B cell (primary cell): ENCODE measurements at regions not wholly inside any gene's neighbourhood (a gene's known extent, or its start where the extent isn't known, plus 50 kb on each side); places are given as distances from the start of the nearest gene placed in this dataset.

ENCODE experiments used
- ATAC-seq: fragments of 200-7000 bp; cut with Tn5 transposase; one replicate; pipeline ENCODE4 v1.10.0; 2021; ENCODE audit warnings: low read depth, mild to moderate bottlenecking, moderate number of reproducible peaks, moderate library complexity
- CTCF ChIA-PET: fragments of 350-600 bp; sonication (Branson Sonifier 250); formaldehyde crosslinking; loops from one replicate; lab custom pipeline; 2021; ENCODE audit warnings: antibody characterized with exemption, inconsistent platforms; lab: Charles Lee
- POLR2A ChIA-PET: fragments of 350-600 bp; sonication (Branson Sonifier 250); formaldehyde crosslinking; loops from one replicate; lab custom pipeline; 2021; ENCODE audit warnings: antibody characterized with exemption; lab: Charles Lee
- DNase-seq: peaks from one replicate; pipeline ENCODE4 v3.0.0; 2013
- H2AFZ ChIP-seq: 2 replicates; pipeline ENCODE4 v1.6.1; 2012; ENCODE audit warnings: mild to moderate bottlenecking, low read depth, low read length; ENCODE audit not compliant: insufficient read depth, poor library complexity, severe bottlenecking
- H3K27ac ChIP-seq, 2 donors: 1 replicate in 1 of 2; 2 replicates in 1 of 2; pipeline ENCODE4 v1.5.1; 2012 to 2013; ENCODE audit warnings: low read length in 2 of 2, mild to moderate bottlenecking in 2 of 2, moderate library complexity in 1 of 2
- H3K27me3 ChIP-seq, 4 experiments: fragments of 200-600 bp in 1 of 4; sonication (generic) in 1 of 4; replicated peaks in 1 of 4; 1 replicate in 2 of 4; 2 replicates in 2 of 4; pipeline versions ENCODE4 v1.6.1 to v1.7.0; 2013 to 2016; ENCODE audit warnings: low read length in 3 of 4, mild to moderate bottlenecking in 2 of 4, mixed read lengths in 1 of 4, moderate library complexity in 1 of 4; ENCODE audit not compliant: insufficient read depth in 4 of 4, control insufficient read depth in 3 of 4; ENCODE audit errors: control extremely low read depth in 1 of 4
- H3K36me3 ChIP-seq, 2 experiments: replicated peaks in 1 of 2; 1 replicate in 1 of 2; 2 replicates in 1 of 2; pipeline versions ENCODE4 v1.6.1 to v1.7.1; 2013; ENCODE audit warnings: low read length in 1 of 2; ENCODE audit not compliant: insufficient read depth in 2 of 2, control insufficient read depth in 1 of 2; ENCODE audit errors: control extremely low read depth in 1 of 2, extremely low read depth in 1 of 2
- H3K4me1 ChIP-seq, 2 donors: fragments of 200-600 bp in 1 of 2; sonication (generic) in 1 of 2; 1 replicate in 1 of 2; 2 replicates in 1 of 2; pipeline versions ENCODE4 v1.5.1 to v1.6.1; 2013 to 2017; ENCODE audit warnings: low read length in 2 of 2; ENCODE audit not compliant: control insufficient read depth in 2 of 2, insufficient read depth in 2 of 2
- H3K4me2 ChIP-seq: replicated peaks from 2 replicates; pipeline ENCODE3; 2012; ENCODE audit warnings: mild to moderate bottlenecking, low read depth, low read length; ENCODE audit not compliant: poor library complexity, severe bottlenecking
- H3K4me3 ChIP-seq, 5 experiments: fragments of 200-600 bp in 1 of 5; sonication (generic) in 1 of 5; 1 replicate in 3 of 5; 2 replicates in 2 of 5; pipeline versions ENCODE4 v1.5.1 to v1.7.0; 2011 to 2016; ENCODE audit warnings: low read length in 4 of 5, mild to moderate bottlenecking in 4 of 5, low read depth in 2 of 5, control low read depth in 1 of 5, moderate library complexity in 1 of 5; ENCODE audit not compliant: insufficient read depth in 1 of 5; ENCODE audit errors: control extremely low read depth in 1 of 5, extremely low read depth in 1 of 5
- H3K79me2 ChIP-seq: fragments of 200-600 bp; sonication (generic); one replicate; pipeline ENCODE4 v1.6.0; 2016; ENCODE audit warnings: low read length; ENCODE audit not compliant: control insufficient read depth, insufficient read depth
- H3K9ac ChIP-seq: fragments of 200-600 bp; sonication (generic); 2 replicates; pipeline ENCODE4 v1.6.1; 2017; ENCODE audit warnings: mild to moderate bottlenecking, low read length, moderate library complexity
- H3K9me3 ChIP-seq, 3 donors: one replicate each; pipeline versions ENCODE4 v1.6.1 to v1.7.1; 2013; ENCODE audit warnings: low read length in 2 of 3; ENCODE audit not compliant: control insufficient read depth in 2 of 3, insufficient read depth in 1 of 3; ENCODE audit errors: control extremely low read depth in 1 of 3
- H4K20me1 ChIP-seq: 2 replicates; pipeline ENCODE4 v1.6.0; 2012; ENCODE audit warnings: mild to moderate bottlenecking, low read length; ENCODE audit not compliant: insufficient read depth, control insufficient read depth, poor library complexity, severe bottlenecking
- H3K27ac Mint-ChIP-seq: one replicate; pipeline ENCODE4 v1.8.0; 2021; ENCODE audit warnings: mixed read lengths
- H3K27me3 Mint-ChIP-seq: one replicate; pipeline ENCODE4 v1.8.0; 2021; ENCODE audit warnings: mixed read lengths
- H3K4me1 Mint-ChIP-seq: one replicate; pipeline ENCODE4 v1.8.0; 2021; ENCODE audit warnings: mixed read lengths
- H3K4me3 Mint-ChIP-seq: one replicate; pipeline ENCODE4 v1.8.0; 2021; ENCODE audit warnings: mixed read lengths
- H3K9me3 Mint-ChIP-seq: one replicate; pipeline ENCODE4 v1.8.0; 2022; ENCODE audit warnings: mixed read lengths; ENCODE audit not compliant: insufficient read depth
- EZH2 ChIP-seq: IDR thresholded peaks from 2 replicates; pipeline ENCODE4 v1.6.1; 2012; ENCODE audit warnings: borderline replicate concordance, low read depth, mild to moderate bottlenecking, moderate library complexity, low read length; ENCODE audit not compliant: insufficient read depth, poor library complexity, severe bottlenecking
- WGBS: methylation state at CpG from one replicate; pipeline ENCODE4 v1.1.5; 2013; ENCODE audit warnings: missing lambda C conversion rate; ENCODE audit not compliant: insufficient coverage; 5-methylcytosine and 5-hydroxymethylcytosine counted together
- intact Hi-C: fragments of 100-400 bp; cut with micrococcal nuclease; formaldehyde crosslinking; loops from one replicate; pipeline ENCODE4 v1.10.0; 2022
- TF ChIP-seq, protein P1 (sequence below): fragments of 200-600 bp; IDR thresholded peaks from one replicate; pipeline ENCODE4 v1.8.0; 2022; ENCODE audit warnings: antibody characterized with exemption, mild to moderate bottlenecking

DNA sequence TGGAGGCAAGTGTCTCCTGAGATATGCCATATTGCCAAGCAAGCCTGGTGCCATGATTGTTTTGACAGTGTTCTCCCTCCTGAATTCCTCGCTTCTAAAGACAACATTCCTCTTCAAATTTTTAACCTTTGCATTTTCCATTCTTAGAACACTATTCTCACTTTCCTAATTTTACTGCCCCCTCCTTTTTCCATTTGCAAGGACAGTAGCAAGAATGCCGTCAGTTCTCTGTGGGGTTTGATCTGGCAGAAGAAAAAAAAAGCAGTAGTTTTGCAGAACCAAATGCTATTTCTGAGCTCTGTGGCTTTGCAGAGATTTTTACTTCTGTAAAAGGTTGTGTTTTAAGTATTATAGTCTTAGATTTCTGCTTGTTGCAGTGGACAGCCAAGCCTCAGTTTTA is 295.2 kb downstream of the NUAK1 start:
- Histone ChIP-seq H3K27ac (no peak overlapping the region), H3K4me1 (no peaks in the 10 kb centered on the region), H3K9me3 (no peaks in the 10 kb centered on the region), H3K4me3 (no peak overlapping the region), H4K20me1 (no peaks in the 10 kb centered on the region), H3K36me3 (no peaks in the 10 kb centered on the region), H3K79me2 (no peaks in the 10 kb centered on the region), H2AFZ (no peak overlapping the region), H3K27me3 (no peaks in the 10 kb centered on the region), H3K9ac (no peak overlapping the region), H3K4me2 (no peak overlapping the region)
- ChIA-PET POLR2A (no interaction called here), CTCF (no interaction called here)
- no peak for DNase-seq
- WGBS, result 80% methylated on average over 1 of the region's 2 CpGs
- Mint-ChIP-seq H3K4me3 (no peak overlapping the region), H3K4me1 (no peaks in the 10 kb centered on the region), H3K9me3 (no peaks in the 10 kb centered on the region), H3K27me3 (no peaks in the 10 kb centered on the region), H3K27ac (no peak overlapping the region)
- no peak for ATAC-seq
- TF ChIP-seq, protein P1, sequence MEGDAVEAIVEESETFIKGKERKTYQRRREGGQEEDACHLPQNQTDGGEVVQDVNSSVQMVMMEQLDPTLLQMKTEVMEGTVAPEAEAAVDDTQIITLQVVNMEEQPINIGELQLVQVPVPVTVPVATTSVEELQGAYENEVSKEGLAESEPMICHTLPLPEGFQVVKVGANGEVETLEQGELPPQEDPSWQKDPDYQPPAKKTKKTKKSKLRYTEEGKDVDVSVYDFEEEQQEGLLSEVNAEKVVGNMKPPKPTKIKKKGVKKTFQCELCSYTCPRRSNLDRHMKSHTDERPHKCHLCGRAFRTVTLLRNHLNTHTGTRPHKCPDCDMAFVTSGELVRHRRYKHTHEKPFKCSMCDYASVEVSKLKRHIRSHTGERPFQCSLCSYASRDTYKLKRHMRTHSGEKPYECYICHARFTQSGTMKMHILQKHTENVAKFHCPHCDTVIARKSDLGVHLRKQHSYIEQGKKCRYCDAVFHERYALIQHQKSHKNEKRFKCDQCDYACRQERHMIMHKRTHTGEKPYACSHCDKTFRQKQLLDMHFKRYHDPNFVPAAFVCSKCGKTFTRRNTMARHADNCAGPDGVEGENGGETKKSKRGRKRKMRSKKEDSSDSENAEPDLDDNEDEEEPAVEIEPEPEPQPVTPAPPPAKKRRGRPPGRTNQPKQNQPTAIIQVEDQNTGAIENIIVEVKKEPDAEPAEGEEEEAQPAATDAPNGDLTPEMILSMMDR, result no peak
- intact Hi-C loops, result no loop called here

DNA sequence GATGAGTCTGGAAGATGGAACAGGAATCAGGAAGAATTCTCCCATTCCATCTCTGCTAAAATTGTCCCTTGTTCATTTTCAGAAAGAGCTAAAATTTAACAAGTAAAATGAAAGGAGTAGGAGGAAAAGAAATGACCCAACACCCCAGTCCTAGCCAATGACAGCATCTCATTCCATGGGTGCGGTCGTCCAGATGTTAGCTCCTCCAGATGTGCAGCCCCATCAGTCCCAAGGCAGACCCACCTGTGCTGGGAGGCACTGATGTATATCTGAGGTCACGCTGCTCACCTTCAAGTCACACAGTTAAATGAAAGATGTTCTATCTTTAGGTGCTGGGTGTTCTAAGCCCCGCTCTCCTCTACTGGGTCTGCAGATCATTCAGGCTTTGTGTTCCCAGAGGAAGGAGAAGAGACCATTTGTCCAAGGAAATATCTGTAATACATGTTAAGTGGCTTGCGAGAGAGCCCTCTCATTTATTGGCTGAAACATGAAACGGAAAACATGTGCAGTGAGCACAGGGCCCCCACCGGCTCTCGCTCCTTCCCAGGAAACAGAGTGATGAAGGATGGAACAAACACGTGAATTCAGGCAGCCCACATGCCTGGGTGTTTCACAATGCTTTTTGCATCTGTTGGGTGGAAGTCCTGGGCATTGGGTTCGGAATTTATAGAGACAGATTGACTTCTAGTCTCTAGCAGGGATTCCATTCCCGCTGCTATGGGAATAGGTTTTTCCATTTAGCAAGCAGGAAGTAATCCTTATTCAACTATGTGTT is 294.6 kb downstream of the NUAK1 start:
- Histone ChIP-seq H3K4me3 (no peak overlapping the region), H4K20me1 (no peaks in the 10 kb centered on the region), H3K9ac (no peak overlapping the region), H3K36me3 (no peaks in the 10 kb centered on the region), H3K27ac (no peak overlapping the region), H2AFZ (no peak overlapping the region), H3K27me3 (no peaks in the 10 kb centered on the region), H3K79me2 (no peaks in the 10 kb centered on the region), H3K4me2 (no peak overlapping the region), H3K4me1 (no peaks in the 10 kb centered on the region), H3K9me3 (no peaks in the 10 kb centered on the region)
- TF ChIP-seq, protein P1, result no peak
- no peak for TF ChIP-seq EZH2
- 84% methylated on average over 7 of the region's 11 CpGs for WGBS
- ATAC-seq (no peak), DNase-seq (no peak)
- ChIA-PET CTCF (no interaction called here), POLR2A (no interaction called here)
- Mint-ChIP-seq H3K4me1 (no peaks in the 10 kb centered on the region), H3K4me3 (no peak overlapping the region), H3K27me3 (no peaks in the 10 kb centered on the region), H3K9me3 (no peaks in the 10 kb centered on the region), H3K27ac (no peak overlapping the region)
- intact Hi-C loops, result no loop called here
